ENCODE measurements at regions not wholly inside any gene's neighbourhood (a gene's known extent, or its start where the extent isn't known, plus 50 kb on each side); places are given as distances from the start of the nearest gene placed in this dataset.

GRCh38 chr20:17844549-17845298, 123.9 kb downstream of the SNX5 start:
- intact Hi-C loops (cut with DNase I) = no loop called here
- no peak for ATAC-seq (ENCODE audit: poor library complexity)
- no peak for DNase-seq

- intact Hi-C loops (cut with DNase I) = no loop called here
- ATAC-seq (ENCODE audit: poor library complexity) (no peak), DNase-seq (no peak)
These were observed 124.5 kb downstream of the SNX5 start for GRCh38 chr20:17844133-17844429.

- ATAC-seq (ENCODE audit: poor library complexity) = peak; percentile 72
- intact Hi-C loops (cut with DNase I) = no loop called here
These were observed 125.1 kb downstream of the SNX5 start for GRCh38 chr20:17843246-17844132.

DNA sequence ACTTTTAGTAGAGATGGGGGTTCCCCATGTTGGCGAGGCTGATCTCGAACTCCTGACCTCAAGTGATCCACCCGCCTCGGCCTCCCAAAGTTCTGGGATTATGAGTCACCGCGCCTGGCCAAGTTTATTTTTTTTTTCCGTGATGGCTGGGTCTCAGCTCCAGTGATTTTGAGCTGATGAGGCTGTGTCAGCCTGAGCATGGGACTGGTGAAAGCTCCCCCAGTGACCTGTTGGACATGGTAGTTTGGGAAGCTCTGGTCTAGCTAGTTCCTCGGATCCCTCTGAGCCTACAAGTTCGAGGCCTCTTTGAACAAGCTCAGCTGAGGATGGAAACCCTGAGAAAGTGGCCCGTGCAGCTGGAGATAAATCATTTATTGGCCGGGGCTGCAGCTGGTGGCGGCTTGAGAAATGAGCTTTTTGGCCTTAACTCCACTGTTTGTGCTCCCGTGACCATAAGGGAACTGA, 126.8 kb downstream of the SNX5 start:
- intact Hi-C loops (cut with DNase I) = no loop called here
- ATAC-seq (ENCODE audit: poor library complexity) (peak; percentile 72), DNase-seq (peak; percentile 68)

More at GRCh38 chr20:17843246-17844132, 125.1 kb downstream of the SNX5 start:
- DNase-seq = peak; percentile 69

GRCh38 chr20:17840423-17840822, 128.2 kb downstream of the SNX5 start:
- ATAC-seq (ENCODE audit: poor library complexity) = no peak
- DNase-seq = no peak
- intact Hi-C loops (cut with DNase I) = no loop called here

- no peak for DNase-seq
- ATAC-seq (ENCODE audit: poor library complexity) = no peak
- intact Hi-C loops (cut with DNase I) = no loop called here
These were observed 129.7 kb downstream of the SNX5 start for GRCh38 chr20:17838921-17839320.

- ATAC-seq (ENCODE audit: poor library complexity) (no peak), DNase-seq (no peak)
- intact Hi-C loops (cut with DNase I) = no loop called here
These were observed 131.4 kb downstream of the SNX5 start for GRCh38 chr20:17837179-17837578.

GRCh38 chr20:17836303-17836861, 132.2 kb downstream of the SNX5 start:
- ATAC-seq (ENCODE audit: poor library complexity) = peak; percentile 87
- intact Hi-C loops (cut with DNase I) = no loop called here

GRCh38 chr20:17835934-17836300, 132.7 kb downstream of the SNX5 start:
- no peak for DNase-seq
- intact Hi-C loops (cut with DNase I) = no loop called here

More at GRCh38 chr20:17836303-17836861, 132.2 kb downstream of the SNX5 start:
- DNase-seq = peak; percentile 88

GRCh38 chr20:17835240-17835933, 133.2 kb downstream of the SNX5 start:
- peak; percentile 69 for ATAC-seq (ENCODE audit: poor library complexity)
- peak; percentile 72 for DNase-seq

More at GRCh38 chr20:17835934-17836300, 132.7 kb downstream of the SNX5 start:
- ATAC-seq (ENCODE audit: poor library complexity) = peak; percentile 44

DNA sequence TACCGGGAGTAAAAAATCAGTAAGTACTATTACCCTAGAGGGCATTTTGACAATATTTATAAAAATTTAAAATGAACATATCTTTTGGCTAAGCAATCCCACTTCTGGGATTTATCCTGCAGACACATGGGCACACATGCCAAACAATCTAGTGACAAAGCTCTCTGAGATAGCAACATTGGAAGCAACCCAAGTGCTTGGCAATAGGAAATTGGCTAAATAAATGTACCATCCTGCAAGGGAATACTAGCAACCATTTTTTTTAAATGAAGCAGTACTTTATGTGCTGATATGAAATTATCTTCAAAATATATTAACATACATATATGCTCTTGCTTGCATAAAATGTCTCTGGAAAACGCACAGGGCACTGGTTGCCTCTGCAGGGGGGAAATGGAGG, 133.8 kb downstream of the SNX5 start:
- intact Hi-C loops (cut with DNase I) = no loop called here

More at GRCh38 chr20:17835240-17835933, 133.2 kb downstream of the SNX5 start:
- intact Hi-C loops (cut with DNase I) = no loop called here

DNA sequence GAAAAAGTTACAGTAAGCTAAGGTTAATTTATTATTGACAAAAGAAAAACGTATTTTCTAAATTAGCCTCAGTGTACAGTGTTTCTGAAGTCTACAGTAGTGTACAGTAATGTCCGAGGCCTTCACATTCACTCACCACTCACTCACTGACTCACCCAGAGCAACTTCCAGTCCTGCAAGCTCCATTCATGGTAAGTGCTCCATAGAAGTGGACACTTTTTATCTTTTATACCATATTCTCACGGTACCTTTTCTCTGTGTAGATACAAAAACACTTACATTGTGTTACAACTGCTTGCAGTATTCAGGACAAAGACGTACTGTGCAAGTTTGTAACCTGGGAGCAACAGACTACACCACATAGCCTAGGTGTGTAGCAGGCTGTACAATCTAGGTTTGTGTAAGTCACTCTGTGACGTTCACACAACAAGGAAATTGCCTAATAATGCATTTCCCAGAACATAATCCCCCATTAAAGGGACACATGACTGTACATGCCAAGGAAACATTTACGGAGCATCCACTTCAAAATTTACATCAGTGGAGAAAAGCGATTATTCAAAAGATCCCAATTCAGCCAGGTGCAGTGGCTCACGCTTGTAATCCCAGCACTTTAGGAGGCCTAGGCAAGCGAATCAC, 133.4 kb downstream of the BANF2 start:
- ATAC-seq (ENCODE audit: poor library complexity) (no peak), DNase-seq (no peak)
- intact Hi-C loops (cut with DNase I) = no loop called here

More for the DNA sequence above, 133.8 kb downstream of the SNX5 start:
- ATAC-seq (ENCODE audit: poor library complexity) (peak; percentile 45), DNase-seq (no peak)

DNA sequence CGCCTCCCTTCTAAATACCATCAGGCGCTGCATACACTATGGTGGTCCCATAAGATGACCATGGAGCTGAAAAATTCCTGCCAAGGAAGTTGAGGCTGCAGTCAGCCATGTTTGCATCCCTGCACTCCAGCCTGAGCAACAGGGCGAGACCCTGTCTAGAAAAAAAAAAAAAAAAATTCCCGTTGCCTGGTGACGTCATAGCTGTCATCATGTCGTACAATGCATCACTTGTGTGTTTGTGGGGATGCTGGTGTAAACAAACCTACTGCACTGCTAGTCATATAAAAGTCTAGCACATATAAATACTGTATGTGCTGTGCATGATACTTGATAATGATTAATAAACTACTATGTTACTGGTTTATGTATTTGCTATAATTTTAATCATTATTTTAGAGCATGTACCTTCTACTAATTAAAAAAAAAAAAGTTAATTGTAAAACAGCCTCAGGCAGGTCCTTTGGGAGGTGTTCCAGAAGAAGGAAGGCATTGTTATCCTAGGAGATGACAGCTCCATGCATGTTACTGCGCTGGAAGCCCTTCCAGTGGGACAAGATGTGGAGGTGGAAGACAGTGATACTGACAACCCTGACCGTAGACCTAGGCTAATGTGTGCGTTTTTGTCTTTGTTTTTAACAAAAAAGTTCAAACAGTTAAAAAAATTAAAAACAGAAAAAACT, 132.6 kb downstream of the BANF2 start:
- intact Hi-C loops (cut with DNase I) = no loop called here
- no peak for DNase-seq
- no peak for ATAC-seq (ENCODE audit: poor library complexity)

DNA sequence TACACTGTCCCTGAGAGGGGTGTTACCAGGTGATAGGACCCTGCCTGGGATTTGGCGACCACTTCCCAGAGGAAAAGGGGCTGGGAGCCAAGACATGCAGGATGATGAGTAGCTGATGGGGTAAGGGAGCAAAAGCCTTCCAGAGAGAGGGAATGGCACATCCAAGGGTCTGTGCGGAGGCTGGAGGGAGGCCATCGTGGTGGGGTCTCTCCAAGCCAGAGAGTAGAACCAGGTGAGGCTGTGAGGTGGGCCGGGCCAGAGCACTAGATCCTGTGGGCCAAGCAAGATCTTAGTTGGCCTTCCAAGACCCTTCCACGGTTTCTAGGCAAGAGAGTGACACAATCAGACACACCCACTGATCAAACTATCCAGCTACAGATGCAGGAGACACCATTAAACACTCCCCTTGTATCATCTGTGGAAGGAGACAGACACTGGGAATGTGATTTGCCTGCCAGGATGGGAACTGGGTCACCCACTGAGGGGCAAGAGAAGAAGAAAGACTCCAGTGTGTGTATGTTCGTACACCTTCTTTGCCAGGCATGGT, 128.9 kb downstream of the BANF2 start:
- intact Hi-C loops (cut with DNase I) = no loop called here
- no peak for ATAC-seq (ENCODE audit: poor library complexity)
- no peak for DNase-seq

- intact Hi-C loops (cut with DNase I) = no loop called here
These were observed 128.2 kb downstream of the BANF2 start for GRCh38 chr20:17827759-17828559.

GRCh38 chr20:17827079-17827478, 127.3 kb downstream of the BANF2 start:
- DNase-seq (no peak), ATAC-seq (ENCODE audit: poor library complexity) (no peak)
- intact Hi-C loops (cut with DNase I) = no loop called here

More at GRCh38 chr20:17827759-17828559, 128.2 kb downstream of the BANF2 start:
- DNase-seq (no peak), ATAC-seq (ENCODE audit: poor library complexity) (no peak)

All from Right ventricle myocardium superior (tissue), 1 donor.